ENCODE measurements at regions not wholly inside any gene's neighbourhood (a gene's known extent, or its start where the extent isn't known, plus 50 kb on each side); places are given as distances from the start of the nearest gene placed in this dataset.

DNA sequence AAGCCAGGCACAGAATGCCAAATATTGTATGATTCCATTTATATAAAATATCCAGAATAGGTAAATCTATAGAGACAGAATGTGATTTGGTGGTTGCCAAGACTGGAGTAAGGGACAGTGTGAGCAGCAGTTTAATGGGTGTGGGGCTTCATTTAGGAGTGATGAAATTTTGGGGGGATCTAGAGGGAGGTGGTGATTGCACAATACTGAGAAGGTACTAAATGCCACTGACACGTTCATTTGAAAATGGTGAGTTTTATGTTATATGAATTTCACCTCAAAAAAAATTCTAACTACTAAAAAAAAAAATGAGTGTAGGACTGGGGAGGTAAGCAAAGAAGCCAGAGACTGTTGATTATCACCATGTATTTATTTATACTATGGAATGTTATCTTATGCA, 974.5 kb upstream of the ZEB2 start:
- no peaks in the 10 kb centered on the region for H3K4me1 ChIP-seq (ENCODE audit: insufficient read depth, low read length)
- H3K9ac ChIP-seq (ENCODE audit: low read depth, low read length), result no peak overlapping the region
- H3K36me3 ChIP-seq (ENCODE audit: insufficient read depth, low read length), result no peaks in the 10 kb centered on the region
- H3K9me3 ChIP-seq (ENCODE audit: control insufficient read depth, insufficient read depth, low read length), result no peaks in the 10 kb centered on the region

DNA sequence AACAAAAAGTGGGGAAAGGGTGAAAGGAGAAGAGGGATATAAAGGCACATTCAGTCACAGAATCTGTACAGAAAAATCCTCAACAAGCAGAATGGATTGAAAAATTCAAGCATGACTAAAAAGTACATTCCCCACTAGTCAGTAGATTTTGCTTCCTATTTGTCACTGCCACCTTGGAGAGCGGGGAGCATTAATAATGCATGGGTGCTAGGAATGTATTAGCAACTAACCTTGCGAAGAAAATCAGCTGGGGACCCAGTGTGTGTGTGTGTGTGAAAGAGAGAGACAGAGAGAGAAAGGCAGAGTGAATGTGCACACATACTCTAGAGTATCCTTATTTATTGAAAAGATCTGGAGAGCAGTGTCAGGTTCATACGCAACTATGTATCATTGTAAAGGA, 968.7 kb upstream of the ZEB2 start:
- no peaks in the 10 kb centered on the region for H3K4me1 ChIP-seq (ENCODE audit: insufficient read depth, low read length)
- no peak overlapping the region for H3K9ac ChIP-seq (ENCODE audit: low read depth, low read length)
- no peaks in the 10 kb centered on the region for H3K9me3 ChIP-seq (ENCODE audit: control insufficient read depth, insufficient read depth, low read length)
- H3K36me3 ChIP-seq (ENCODE audit: insufficient read depth, low read length), result no peaks in the 10 kb centered on the region

DNA sequence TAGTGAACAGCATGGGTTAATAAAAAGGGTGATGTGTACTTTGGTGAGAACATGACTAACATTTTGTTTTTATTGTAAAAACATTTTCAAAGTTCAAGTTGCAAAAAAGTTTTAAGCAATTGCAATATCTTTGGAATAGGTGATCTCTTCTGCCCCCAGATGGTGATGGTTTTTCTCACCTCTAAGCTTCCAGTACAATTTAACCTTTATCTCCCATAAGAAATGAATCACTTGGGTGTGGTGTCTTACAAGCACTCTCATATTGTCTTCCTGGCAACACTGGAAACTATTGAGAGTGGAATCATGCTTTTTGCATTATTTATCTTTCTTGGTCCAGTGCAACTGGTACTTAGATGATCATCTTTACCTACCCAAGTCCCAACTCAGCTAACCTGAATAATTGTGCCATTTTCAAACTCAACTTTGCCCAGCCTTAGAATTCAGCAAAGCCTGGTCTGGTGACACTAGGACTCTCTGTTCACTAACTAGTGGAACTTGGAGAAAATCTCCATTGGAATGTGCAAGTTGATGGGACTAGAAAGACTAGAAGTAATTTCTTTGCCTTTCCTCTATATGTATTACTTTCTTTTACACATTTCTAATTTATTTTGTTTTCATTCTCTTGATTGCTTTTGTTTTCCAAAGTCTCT, 964.7 kb upstream of the ZEB2 start:
- Histone ChIP-seq H3K36me3 (ENCODE audit: insufficient read depth, low read length) (no peaks in the 10 kb centered on the region), H3K9me3 (ENCODE audit: control insufficient read depth, insufficient read depth, low read length) (no peaks in the 10 kb centered on the region), H3K9ac (ENCODE audit: low read depth, low read length) (no peak overlapping the region), H3K4me1 (ENCODE audit: insufficient read depth, low read length) (no peaks in the 10 kb centered on the region)

DNA sequence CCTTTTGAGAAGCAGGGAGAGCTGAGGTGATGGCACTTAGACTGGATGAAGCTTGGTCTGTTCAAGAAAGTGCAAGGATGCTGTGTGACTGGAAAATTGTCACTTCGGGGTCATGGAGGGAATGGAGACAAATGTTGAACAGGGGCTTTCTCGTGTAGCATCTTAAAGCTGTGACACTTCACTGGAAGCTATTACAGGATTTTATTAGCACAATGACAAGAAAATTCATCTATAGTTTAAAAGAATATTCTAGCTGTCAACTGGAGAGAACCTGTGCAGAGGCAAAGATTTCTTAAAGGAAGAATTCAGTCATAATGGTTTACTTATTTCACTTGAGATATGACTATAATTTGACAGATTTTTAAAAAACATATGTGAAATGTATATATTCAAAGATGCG, 963.9 kb upstream of the ZEB2 start:
- H3K4me1 ChIP-seq (ENCODE audit: insufficient read depth, low read length), result no peaks in the 10 kb centered on the region
- no peak overlapping the region for H3K9ac ChIP-seq (ENCODE audit: low read depth, low read length)
- no peaks in the 10 kb centered on the region for H3K9me3 ChIP-seq (ENCODE audit: control insufficient read depth, insufficient read depth, low read length)
- no peaks in the 10 kb centered on the region for H3K36me3 ChIP-seq (ENCODE audit: insufficient read depth, low read length)

DNA sequence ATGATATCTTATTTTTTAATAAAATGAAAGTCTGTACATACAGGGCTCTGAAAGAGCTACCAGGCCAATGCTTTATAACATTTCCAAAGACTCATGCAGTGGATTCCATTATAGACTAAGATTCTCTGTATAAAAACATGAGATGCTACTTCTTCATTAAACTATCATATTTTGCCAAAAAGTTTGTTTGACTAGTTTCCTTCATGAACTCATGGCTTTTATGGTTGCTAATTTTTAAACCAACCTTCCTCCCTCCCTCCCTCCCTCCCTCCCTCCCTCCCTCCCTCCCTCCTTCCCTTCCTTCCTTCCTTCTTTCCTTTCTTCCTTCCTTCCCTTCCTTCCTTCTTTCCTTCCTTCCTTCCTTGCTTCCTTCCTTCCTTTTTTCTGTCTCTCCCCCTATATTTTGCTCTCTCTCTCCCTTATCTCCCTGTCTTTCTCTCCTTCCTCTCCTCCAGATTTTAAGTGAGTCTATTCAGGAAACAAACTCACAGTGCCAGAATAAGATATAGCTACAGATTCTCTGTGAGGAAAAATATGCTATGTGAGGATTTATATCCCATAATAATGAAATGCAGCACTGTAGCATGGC, 961.5 kb upstream of the ZEB2 start:
- no peak overlapping the region for H3K9ac ChIP-seq (ENCODE audit: low read depth, low read length)
- H3K4me1 ChIP-seq (ENCODE audit: insufficient read depth, low read length), result no peaks in the 10 kb centered on the region
- no peaks in the 10 kb centered on the region for H3K36me3 ChIP-seq (ENCODE audit: insufficient read depth, low read length)
- H3K9me3 ChIP-seq (ENCODE audit: control insufficient read depth, insufficient read depth, low read length), result no peaks in the 10 kb centered on the region

DNA sequence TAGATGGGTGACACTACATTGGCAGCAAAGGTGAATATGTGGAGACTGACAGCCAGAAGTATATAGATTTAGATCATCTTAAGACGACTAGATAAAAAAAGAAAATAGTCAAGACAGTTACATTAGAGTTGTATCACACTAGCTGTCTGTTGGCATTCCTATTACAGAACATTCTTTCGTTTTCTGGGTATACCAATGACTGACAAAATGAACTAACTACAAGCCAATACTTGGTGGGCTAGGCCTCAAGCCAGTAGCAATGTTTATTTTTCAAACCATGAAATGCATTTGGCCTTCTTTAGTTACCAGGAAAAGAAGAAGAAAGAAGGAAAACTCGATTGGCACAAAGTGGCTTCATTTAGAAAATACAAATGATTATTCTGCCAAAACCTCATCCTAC, 944.9 kb upstream of the ZEB2 start:
- Histone ChIP-seq H3K36me3 (ENCODE audit: insufficient read depth, low read length) (no peaks in the 10 kb centered on the region), H3K9me3 (ENCODE audit: control insufficient read depth, insufficient read depth, low read length) (no peaks in the 10 kb centered on the region), H3K4me1 (ENCODE audit: insufficient read depth, low read length) (no peaks in the 10 kb centered on the region), H3K9ac (ENCODE audit: low read depth, low read length) (no peak overlapping the region)

DNA sequence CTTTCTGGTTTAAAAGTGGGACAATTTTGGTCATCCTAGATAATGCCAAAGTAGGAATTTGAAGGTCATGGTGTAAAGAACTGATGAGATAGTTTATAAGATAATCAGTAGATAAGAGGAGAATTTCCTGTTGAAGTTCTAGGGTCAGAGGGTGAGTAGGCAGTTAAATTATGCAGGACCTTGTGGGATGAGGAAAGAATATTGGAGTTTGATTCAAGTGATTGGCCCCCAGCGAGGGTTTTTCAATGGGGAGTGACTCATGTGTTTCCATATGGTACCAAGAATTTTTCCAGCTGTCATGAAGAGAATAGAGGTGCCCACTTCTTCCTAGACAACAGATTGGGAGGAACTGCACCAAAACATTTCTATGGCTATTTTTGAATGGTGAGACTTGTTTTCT, 940.2 kb upstream of the ZEB2 start:
- Histone ChIP-seq H3K9me3 (ENCODE audit: control insufficient read depth, insufficient read depth, low read length) (no peaks in the 10 kb centered on the region), H3K9ac (ENCODE audit: low read depth, low read length) (no peak overlapping the region), H3K36me3 (ENCODE audit: insufficient read depth, low read length) (no peaks in the 10 kb centered on the region), H3K4me1 (ENCODE audit: insufficient read depth, low read length) (no peaks in the 10 kb centered on the region)

DNA sequence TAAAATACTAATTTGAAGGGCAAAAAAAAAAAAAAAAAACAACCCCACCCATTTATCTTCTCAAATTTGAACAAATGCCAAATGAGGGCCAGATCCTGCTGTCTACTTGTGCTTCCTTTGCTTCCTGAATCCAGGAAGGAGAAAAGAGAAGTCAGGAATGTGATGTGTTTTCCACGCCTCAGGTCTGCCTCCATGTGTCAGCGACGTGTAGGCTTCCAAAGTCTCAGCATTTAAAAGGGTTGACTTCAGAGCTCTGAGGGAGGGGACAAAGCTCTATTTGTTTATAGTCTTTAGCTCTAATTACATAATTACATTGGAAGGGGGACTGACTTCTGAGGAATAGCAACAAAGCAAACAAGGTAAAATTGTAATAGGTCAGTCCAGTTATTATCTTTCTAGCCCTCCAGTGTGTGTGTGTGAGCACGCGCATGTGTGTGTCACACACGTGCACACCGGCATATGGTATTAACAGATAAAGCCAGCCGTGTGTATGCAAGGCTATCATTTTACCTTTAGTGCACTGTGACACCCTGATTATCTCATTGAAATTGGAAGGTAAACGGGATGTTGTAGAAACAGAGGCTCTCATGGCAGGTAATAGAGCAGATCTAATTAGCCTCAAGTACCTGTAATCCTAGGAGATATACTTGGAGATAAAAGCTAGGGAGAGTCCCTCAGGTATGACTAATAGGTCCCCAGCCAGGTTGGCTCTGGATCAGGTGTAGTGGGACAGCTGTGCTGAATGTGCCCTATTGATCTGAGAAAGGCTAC, 911.4 kb upstream of the ZEB2 start:
- no peak overlapping the region for H3K9ac ChIP-seq (ENCODE audit: low read depth, low read length)
- H3K36me3 ChIP-seq (ENCODE audit: insufficient read depth, low read length), result no peaks in the 10 kb centered on the region
- no peaks in the 10 kb centered on the region for H3K4me1 ChIP-seq (ENCODE audit: insufficient read depth, low read length)
- H3K9me3 ChIP-seq (ENCODE audit: control insufficient read depth, insufficient read depth, low read length), result no peaks in the 10 kb centered on the region

DNA sequence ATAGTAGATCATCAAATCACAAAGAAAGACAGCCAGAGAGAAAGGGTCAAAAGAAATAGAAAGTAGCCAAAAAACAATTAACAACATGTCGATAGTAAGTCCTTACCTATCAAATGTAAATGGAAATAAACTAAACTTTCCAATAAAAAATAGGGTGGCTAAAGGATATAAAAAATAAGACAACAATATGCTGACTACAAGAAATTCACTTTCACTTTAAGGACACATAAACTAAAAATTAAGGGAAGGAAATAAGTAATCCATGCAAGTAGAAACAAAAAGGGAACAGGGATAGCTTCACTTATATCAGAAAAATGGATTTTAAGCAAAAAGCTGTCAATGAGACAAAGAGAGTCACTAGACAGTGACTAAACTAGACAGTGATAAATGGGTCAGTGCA, 903.9 kb upstream of the ZEB2 start:
- peaks cover 7% of the 10 kb centered on the region for H3K9me3 ChIP-seq (ENCODE audit: control insufficient read depth, insufficient read depth, low read length)
- no peak overlapping the region for H3K9ac ChIP-seq (ENCODE audit: low read depth, low read length)
- H3K4me1 ChIP-seq (ENCODE audit: insufficient read depth, low read length), result no peaks in the 10 kb centered on the region
- no peaks in the 10 kb centered on the region for H3K36me3 ChIP-seq (ENCODE audit: insufficient read depth, low read length)

DNA sequence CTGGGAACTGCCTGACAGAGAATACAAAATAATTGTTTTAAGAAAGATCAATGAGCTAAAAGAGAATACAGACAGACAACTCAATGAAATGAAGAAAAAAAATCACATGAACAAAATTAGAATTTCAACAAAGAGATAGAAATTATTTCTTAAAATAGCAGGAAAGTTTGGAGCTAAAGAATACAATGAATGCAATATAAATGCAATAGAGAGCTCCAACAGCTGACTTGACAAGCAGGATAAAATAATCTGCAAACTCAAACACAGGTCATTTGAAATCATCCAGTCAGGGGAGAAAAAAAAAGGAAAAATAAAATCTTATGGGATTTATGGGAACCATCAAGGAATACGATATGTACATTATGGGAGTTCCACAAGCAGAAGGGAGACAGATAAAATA, 902.7 kb upstream of the ZEB2 start:
- H3K36me3 ChIP-seq (ENCODE audit: insufficient read depth, low read length), result no peaks in the 10 kb centered on the region

DNA sequence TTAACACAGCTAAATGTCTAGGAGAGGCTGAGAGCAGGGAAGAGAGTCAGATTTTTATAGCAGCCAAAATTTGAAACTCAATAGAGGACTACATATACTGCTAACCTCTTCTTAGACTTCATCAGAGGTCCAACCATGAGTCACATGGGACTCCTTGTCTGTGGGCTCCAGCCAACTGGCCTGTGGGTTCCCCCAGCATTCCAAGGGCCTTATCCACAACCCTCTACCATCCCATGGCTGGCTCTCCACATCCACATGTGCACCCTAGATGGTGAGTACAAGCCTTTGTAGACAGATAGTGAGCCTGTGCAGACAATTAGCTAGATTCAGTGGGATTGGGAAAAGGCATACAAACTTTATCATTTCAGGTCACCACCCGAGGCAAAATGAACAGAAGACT, 901.9 kb upstream of the ZEB2 start:
- Histone ChIP-seq H3K9me3 (ENCODE audit: control insufficient read depth, insufficient read depth, low read length) (peaks cover 7% of the 10 kb centered on the region), H3K36me3 (ENCODE audit: insufficient read depth, low read length) (no peaks in the 10 kb centered on the region), H3K4me1 (ENCODE audit: insufficient read depth, low read length) (no peaks in the 10 kb centered on the region), H3K9ac (ENCODE audit: low read depth, low read length) (no peak overlapping the region)

More for the DNA sequence above, 902.7 kb upstream of the ZEB2 start:
- Histone ChIP-seq H3K9ac (ENCODE audit: low read depth, low read length) (no peak overlapping the region), H3K4me1 (ENCODE audit: insufficient read depth, low read length) (no peaks in the 10 kb centered on the region), H3K9me3 (ENCODE audit: control insufficient read depth, insufficient read depth, low read length) (peaks cover 7% of the 10 kb centered on the region)

DNA sequence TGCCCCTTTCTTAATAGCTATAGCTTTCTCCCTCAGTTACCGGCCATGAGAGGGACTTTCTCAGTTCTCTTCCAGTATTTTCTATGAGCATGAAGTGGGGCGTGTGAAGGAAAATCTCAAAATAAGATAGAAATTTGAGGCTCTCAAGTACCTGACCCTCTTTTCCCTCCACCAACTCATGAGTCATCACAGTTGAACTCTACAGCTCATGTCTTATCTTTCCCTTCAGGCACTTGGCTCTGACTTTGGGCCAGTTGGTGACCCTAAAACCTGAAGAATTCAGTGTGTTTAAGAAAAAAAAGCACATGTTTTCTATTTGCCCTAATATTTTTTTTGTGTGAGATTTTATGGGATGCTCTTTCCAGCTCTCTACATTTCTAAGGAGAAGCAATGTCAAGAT, 896.7 kb upstream of the ZEB2 start:
- Histone ChIP-seq H3K36me3 (ENCODE audit: insufficient read depth, low read length) (no peaks in the 10 kb centered on the region), H3K9me3 (ENCODE audit: control insufficient read depth, insufficient read depth, low read length) (peaks cover under 1% of the 10 kb centered on the region), H3K4me1 (ENCODE audit: insufficient read depth, low read length) (no peaks in the 10 kb centered on the region), H3K9ac (ENCODE audit: low read depth, low read length) (no peak overlapping the region)

DNA sequence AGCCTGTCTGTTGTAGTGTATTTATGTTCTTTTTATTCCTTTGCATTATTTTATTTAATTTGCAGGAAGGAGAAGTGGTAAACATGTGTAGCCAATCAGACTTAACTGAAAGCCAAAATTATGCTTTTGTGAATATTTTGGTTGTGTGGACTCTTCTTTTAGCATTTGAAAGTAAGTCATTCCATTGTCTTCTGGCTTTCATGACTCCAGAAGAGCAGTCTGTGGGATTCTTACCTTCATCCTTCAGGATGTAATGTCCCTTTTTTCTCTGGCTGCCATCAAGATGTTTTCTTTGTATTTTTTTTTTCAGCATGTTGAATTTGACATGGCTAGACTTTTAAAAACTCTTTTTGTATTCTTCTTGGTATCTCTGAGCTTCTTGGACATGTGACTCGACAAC, 895.2 kb upstream of the ZEB2 start:
- H3K4me1 ChIP-seq (ENCODE audit: insufficient read depth, low read length), result no peaks in the 10 kb centered on the region
- no peaks in the 10 kb centered on the region; the same call in 1 of the 2 replicates for H3K9me3 ChIP-seq (ENCODE audit: control insufficient read depth, insufficient read depth, low read length)
- no peaks in the 10 kb centered on the region for H3K36me3 ChIP-seq (ENCODE audit: insufficient read depth, low read length)

DNA sequence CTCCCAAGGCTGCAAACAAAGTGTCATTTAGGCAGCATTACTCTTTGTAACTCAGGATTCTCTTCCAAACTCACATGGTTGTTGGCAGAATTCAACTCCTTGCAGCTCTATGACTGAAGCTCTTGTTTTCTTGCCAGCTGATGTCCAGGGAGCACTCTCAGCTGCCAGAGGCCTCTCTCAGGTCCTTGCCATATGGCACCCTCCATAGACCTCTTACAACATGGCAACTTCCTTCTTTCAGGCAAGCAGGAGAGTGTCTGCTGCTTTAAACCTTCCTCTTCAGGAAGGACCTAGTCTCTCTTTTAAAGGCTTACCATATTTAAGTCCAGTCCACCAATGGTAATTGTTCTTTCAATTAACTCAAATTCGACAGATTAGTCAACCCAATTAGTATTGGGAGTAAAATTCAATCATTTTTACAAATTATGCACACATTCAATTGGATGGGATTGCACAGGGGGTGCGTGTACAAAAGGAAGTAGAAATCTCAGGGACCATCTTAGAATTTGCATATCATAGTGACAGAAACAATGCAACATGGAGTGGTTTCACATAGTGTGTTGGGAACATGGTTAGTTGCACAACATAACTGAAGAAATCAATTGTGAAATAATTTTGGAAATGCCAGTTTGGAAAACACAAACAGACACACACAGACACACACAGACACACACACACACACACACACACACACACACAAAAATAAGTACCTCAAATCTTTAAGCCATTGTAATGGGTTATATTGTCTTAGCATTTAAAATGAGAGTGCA, 893.5 kb upstream of the ZEB2 start:
- no peaks in the 10 kb centered on the region for H3K36me3 ChIP-seq (ENCODE audit: insufficient read depth, low read length)
- no peaks in the 10 kb centered on the region for H3K4me1 ChIP-seq (ENCODE audit: insufficient read depth, low read length)
- no peak overlapping the region for H3K9ac ChIP-seq (ENCODE audit: low read depth, low read length)
- H3K9me3 ChIP-seq (ENCODE audit: control insufficient read depth, insufficient read depth, low read length), result no peaks in the 10 kb centered on the region

More for the DNA sequence above, 895.2 kb upstream of the ZEB2 start:
- H3K9ac ChIP-seq (ENCODE audit: low read depth, low read length), result no peak overlapping the region
